Heart left ventricle (tissue), 13 donors: ENCODE measurements at regions not wholly inside any gene's neighbourhood (a gene's known extent, or its start where the extent isn't known, plus 50 kb on each side); places are given as distances from the start of the nearest gene placed in this dataset.

Experiments
- POLR2A ChIP-seq, 2 donors: fragments of 450-650 bp; IDR thresholded peaks; one replicate each; pipeline ENCODE4 v1.6.1; 2017; ENCODE audit warnings: antibody characterized with exemption in 2 of 2, mild to moderate bottlenecking in 2 of 2, moderate library complexity in 2 of 2
- TF ChIP-seq, protein P1 (sequence below), 12 donors: fragments of 200-600 bp; sonication (generic) in 4 of 12; IDR thresholded peaks; one replicate each; pipeline versions ENCODE4 v1.5.0 to v1.8.0; 2018 to 2022; ENCODE audit warnings: antibody characterized with exemption in 12 of 12, mild to moderate bottlenecking in 5 of 12
- donor health status: ischemic (EF 13 %, LVEDD 7.1; RV severe dilation, severe dysfunction).
- donor health status: DM: no; HTN: yes; CAD: no.
- donor health status: DM: no; HTN: no; CAD: no.
- donor health status: ischemic (EF 25% LVEDD 6.9; RV normal size, moderate dysfunction).
- donor health status: ischemic (EF 25% LVEDD 5.7; RV mildly dilated, moderate dysfunction).
- donor health status: ischemic (EF 35%, LVEDD 5.7; RV mildly dilated, moderate dysfunction).
- donor health status: nonischemic (EF 11% LVEDD 7.7; RV severe dilation, severe dysfunction).
- donor health status: DM: yes; HTN: yes; CAD: no.
- donor health status: PGD.
- donor health status: ischemic (EF 29% LVEDD 5.4; RV normal size, mild dysfunction).
- donor health status: nonischemic (EF 23%, LVEDD 6.1; RV moderate dilation, normal function).

- TF ChIP-seq, protein P1, sequence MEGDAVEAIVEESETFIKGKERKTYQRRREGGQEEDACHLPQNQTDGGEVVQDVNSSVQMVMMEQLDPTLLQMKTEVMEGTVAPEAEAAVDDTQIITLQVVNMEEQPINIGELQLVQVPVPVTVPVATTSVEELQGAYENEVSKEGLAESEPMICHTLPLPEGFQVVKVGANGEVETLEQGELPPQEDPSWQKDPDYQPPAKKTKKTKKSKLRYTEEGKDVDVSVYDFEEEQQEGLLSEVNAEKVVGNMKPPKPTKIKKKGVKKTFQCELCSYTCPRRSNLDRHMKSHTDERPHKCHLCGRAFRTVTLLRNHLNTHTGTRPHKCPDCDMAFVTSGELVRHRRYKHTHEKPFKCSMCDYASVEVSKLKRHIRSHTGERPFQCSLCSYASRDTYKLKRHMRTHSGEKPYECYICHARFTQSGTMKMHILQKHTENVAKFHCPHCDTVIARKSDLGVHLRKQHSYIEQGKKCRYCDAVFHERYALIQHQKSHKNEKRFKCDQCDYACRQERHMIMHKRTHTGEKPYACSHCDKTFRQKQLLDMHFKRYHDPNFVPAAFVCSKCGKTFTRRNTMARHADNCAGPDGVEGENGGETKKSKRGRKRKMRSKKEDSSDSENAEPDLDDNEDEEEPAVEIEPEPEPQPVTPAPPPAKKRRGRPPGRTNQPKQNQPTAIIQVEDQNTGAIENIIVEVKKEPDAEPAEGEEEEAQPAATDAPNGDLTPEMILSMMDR (IDR thresholded peaks at IDR 0.05), result no peak
- TF ChIP-seq POLR2A (IDR thresholded peaks at IDR 0.05), result no peak
Observed at GRCh38 chrX:19293606-19294325, 50.0 kb upstream of the PDHA1 start.
